ENCODE measurements at regions not wholly inside any gene's neighbourhood (a gene's known extent, or its start where the extent isn't known, plus 50 kb on each side); places are given as distances from the start of the nearest gene placed in this dataset.

DNA sequence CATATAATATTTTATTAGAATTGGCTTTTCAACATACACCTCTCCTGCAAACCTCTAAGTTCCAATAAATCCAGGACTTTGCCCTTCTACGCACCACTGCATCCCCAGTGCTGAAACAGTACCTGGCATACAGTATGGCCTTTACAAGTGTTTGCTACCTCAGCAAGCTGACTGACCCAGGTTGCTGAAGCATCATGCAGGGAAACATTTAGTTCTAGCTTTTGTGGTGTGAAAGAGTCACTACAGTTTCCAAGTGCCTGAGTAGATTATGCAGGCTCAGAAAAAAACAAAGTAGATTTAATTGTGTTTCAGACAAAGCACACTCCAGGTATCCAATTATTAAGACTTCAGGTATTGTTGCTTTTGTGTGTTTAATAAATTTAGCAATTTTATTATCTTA lies 614.2 kb upstream of the NRSN1 start:
- ATAC-seq (no peak), DNase-seq (no peak)
- Histone ChIP-seq H3K4me1 (no peaks in the 10 kb centered on the region), H3K27ac (no peak overlapping the region), H3K27me3 (no peaks in the 10 kb centered on the region), H3K4me3 (no peak overlapping the region), H3K36me3 (replicated peaks in 1 of 2; ENCODE audit: insufficient read depth in 1 of 2, low read depth in 2 of 2) (no peaks in the 10 kb centered on the region), H3K9me3 (no peaks in the 10 kb centered on the region)
- 77 to 83% methylated on average over 1 of the region's 1 CpG for WGBS, 2 donors
- intact Hi-C loops (cut with DNase I), result no loop called here
- TF ChIP-seq POLR2A (IDR thresholded peaks at IDR 0.05), result no peak
- TF ChIP-seq, protein P1, sequence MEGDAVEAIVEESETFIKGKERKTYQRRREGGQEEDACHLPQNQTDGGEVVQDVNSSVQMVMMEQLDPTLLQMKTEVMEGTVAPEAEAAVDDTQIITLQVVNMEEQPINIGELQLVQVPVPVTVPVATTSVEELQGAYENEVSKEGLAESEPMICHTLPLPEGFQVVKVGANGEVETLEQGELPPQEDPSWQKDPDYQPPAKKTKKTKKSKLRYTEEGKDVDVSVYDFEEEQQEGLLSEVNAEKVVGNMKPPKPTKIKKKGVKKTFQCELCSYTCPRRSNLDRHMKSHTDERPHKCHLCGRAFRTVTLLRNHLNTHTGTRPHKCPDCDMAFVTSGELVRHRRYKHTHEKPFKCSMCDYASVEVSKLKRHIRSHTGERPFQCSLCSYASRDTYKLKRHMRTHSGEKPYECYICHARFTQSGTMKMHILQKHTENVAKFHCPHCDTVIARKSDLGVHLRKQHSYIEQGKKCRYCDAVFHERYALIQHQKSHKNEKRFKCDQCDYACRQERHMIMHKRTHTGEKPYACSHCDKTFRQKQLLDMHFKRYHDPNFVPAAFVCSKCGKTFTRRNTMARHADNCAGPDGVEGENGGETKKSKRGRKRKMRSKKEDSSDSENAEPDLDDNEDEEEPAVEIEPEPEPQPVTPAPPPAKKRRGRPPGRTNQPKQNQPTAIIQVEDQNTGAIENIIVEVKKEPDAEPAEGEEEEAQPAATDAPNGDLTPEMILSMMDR (IDR thresholded peaks at IDR 0.05), result no peak

DNA sequence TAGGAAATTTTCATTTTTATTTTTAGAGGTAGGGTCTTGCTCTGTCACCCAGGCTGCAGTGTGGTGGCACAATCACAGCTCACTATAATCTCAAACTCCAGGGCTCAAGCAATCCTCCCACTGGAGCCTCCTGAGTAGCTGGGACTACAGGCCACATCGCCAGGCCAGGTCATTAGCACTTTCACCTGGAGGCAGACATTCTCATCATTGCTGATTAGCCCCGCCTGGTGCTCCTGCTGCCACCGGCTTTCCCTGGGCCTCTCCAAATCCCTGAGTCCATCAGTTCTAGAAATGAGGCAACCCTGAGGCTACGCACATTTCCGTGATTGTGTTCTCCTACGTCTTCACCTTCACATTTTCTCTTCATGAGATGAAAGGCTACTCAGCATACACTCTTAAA lies 607.7 kb upstream of the NRSN1 start:
- TF ChIP-seq, protein P1 (IDR thresholded peaks at IDR 0.05), result no peak
- no peak for TF ChIP-seq POLR2A (IDR thresholded peaks at IDR 0.05)
- WGBS, 2 donors, result 66 to 68% methylated on average over 6 of the region's 6 CpGs
- Histone ChIP-seq H3K36me3 (replicated peaks in 1 of 2; ENCODE audit: insufficient read depth in 1 of 2, low read depth in 2 of 2) (no peaks in the 10 kb centered on the region), H3K27me3 (no peaks in the 10 kb centered on the region), H3K4me1 (no peaks in the 10 kb centered on the region), H3K27ac (no peak overlapping the region), H3K9me3 (no peaks in the 10 kb centered on the region), H3K4me3 (no peak overlapping the region)
- intact Hi-C loops (cut with DNase I), result no loop called here
- DNase-seq (no peak), ATAC-seq (no peak)

DNA sequence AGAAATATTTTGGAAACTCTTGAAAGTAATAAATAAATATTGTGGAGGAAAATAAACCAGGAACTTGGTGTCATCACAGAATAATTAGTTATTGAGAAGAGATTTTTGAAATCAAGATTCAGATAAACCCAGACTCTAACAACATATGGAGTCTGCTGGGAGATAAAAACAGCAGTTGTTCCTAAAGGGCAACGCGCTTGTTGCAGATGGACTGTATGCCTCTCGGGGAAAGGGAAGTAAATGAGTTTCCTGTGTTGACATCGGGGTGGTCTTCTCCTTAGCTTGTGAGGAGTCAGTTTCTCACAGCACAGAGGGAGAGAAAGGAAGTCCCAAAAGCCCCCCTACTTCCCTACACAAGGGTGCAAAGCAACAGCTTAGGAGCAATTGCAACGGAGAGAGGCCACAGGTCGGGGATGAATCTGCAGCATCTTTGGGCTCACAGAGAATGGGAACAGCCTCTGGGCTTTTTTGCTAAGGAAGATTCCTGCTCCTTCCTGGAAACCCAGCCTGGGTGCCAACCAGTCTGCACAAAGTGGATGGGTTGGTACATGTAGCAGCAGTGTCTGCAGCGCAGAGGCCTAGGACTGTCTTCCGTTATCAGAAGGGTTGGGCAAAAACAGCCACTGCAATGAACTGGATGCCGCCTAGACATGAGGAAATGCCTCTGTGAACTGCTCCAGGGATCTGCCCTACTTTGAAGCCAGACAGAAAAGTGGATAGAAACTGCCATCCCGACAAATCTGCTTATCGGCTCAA lies 603.0 kb upstream of the NRSN1 start:
- H3K9me3 ChIP-seq, result no peaks in the 10 kb centered on the region
- H3K4me3 ChIP-seq, result no peak overlapping the region
- WGBS, 2 donors, result 66 to 83% methylated on average over 11 of the region's 11 CpGs
- no peaks in the 10 kb centered on the region for H3K36me3 ChIP-seq (replicated peaks in 1 of 2; ENCODE audit: insufficient read depth in 1 of 2, low read depth in 2 of 2)
- intact Hi-C loops (cut with DNase I), result no loop called here
- H3K27me3 ChIP-seq, result no peaks in the 10 kb centered on the region
- ATAC-seq (no peak), DNase-seq (no peak)
- TF ChIP-seq, protein P1 (IDR thresholded peaks at IDR 0.05), result no peak
- TF ChIP-seq POLR2A (IDR thresholded peaks at IDR 0.05), result no peak
- no peak overlapping the region for H3K27ac ChIP-seq
- H3K4me1 ChIP-seq, result no peaks in the 10 kb centered on the region

GRCh38 chr6:23523771-23524170 lies 602.2 kb upstream of the NRSN1 start:
- 62% methylated on average over 2 of the region's 2 CpGs for WGBS, 2 donors
- Histone ChIP-seq H3K4me1 (no peaks in the 10 kb centered on the region), H3K4me3 (no peak overlapping the region), H3K27me3 (no peaks in the 10 kb centered on the region), H3K36me3 (replicated peaks in 1 of 2; ENCODE audit: insufficient read depth in 1 of 2, low read depth in 2 of 2) (no peaks in the 10 kb centered on the region), H3K9me3 (no peaks in the 10 kb centered on the region), H3K27ac (no peak overlapping the region)
- TF ChIP-seq, protein P1 (IDR thresholded peaks at IDR 0.05), result no peak
- TF ChIP-seq POLR2A (IDR thresholded peaks at IDR 0.05), result no peak
- no peak for ATAC-seq
- no peak for DNase-seq
- intact Hi-C loops (cut with DNase I), result no loop called here

- TF ChIP-seq, protein P1 (IDR thresholded peaks at IDR 0.05), result no peak
- TF ChIP-seq POLR2A (IDR thresholded peaks at IDR 0.05), result no peak
- ATAC-seq, result no peak
- no peaks in the 10 kb centered on the region for H3K27me3 ChIP-seq
These were observed 601.5 kb upstream of the NRSN1 start for GRCh38 chr6:23524548-23524947.

More at GRCh38 chr6:23524548-23524947, 601.5 kb upstream of the NRSN1 start:
- Histone ChIP-seq H3K36me3 (replicated peaks in 1 of 2; ENCODE audit: insufficient read depth in 1 of 2, low read depth in 2 of 2) (no peaks in the 10 kb centered on the region), H3K4me3 (no peak overlapping the region), H3K27ac (no peak overlapping the region), H3K4me1 (no peaks in the 10 kb centered on the region), H3K9me3 (no peaks in the 10 kb centered on the region)
- intact Hi-C loops (cut with DNase I), result no loop called here
- DNase-seq, result no peak
